GM19468 (cell line): ENCODE measurements at regions not wholly inside any gene's neighbourhood (a gene's known extent, or its start where the extent isn't known, plus 50 kb on each side); places are given as distances from the start of the nearest gene placed in this dataset.

ENCODE experiments used
- ATAC-seq: cut with Tn5 transposase; IDR thresholded peaks from one replicate; pipeline ENCODE4 v1.9.1; 2021; ENCODE audit warnings: mild to moderate bottlenecking, moderate library complexity, moderate number of reproducible peaks; ENCODE audit not compliant: unreplicated experiment; ENCODE audit errors: extremely low read depth

- ATAC-seq = no peak
These were observed 443.3 kb upstream of the FAT1 start for GRCh38 chr4:187166886-187167512.

GRCh38 chr4:187171706-187172339 is 448.2 kb upstream of the FAT1 start:
- ATAC-seq = no peak

- ATAC-seq = no peak
These were observed 448.7 kb upstream of the FAT1 start for GRCh38 chr4:187172340-187172761.

- ATAC-seq = no peak
These were observed 451.1 kb upstream of the FAT1 start for GRCh38 chr4:187174749-187175148.

GRCh38 chr4:187175197-187175596 is 451.5 kb upstream of the FAT1 start:
- ATAC-seq = no peak

GRCh38 chr4:187176261-187176910 is 452.7 kb upstream of the FAT1 start:
- ATAC-seq = no peak

- no peak for ATAC-seq
These were observed 454.4 kb upstream of the FAT1 start for GRCh38 chr4:187178084-187178483.

- no peak for ATAC-seq
These were observed 454.9 kb upstream of the FAT1 start for GRCh38 chr4:187178587-187178986.

- no peak for ATAC-seq
These were observed 455.7 kb upstream of the FAT1 start for GRCh38 chr4:187179086-187180058.

GRCh38 chr4:187181054-187181453 is 457.4 kb upstream of the FAT1 start:
- no peak for ATAC-seq

GRCh38 chr4:187183346-187183745 is 459.7 kb upstream of the FAT1 start:
- no peak for ATAC-seq

GRCh38 chr4:187183826-187184225 is 460.2 kb upstream of the FAT1 start:
- ATAC-seq = no peak

GRCh38 chr4:187184508-187184907 is 460.9 kb upstream of the FAT1 start:
- no peak for ATAC-seq

GRCh38 chr4:187188118-187188517 is 464.5 kb upstream of the FAT1 start:
- no peak for ATAC-seq

- no peak for ATAC-seq
These were observed 465.1 kb upstream of the FAT1 start for GRCh38 chr4:187188741-187189140.

- ATAC-seq = no peak
These were observed 466.7 kb upstream of the FAT1 start for GRCh38 chr4:187190390-187190789.

GRCh38 chr4:187191676-187192075 is 468.0 kb upstream of the FAT1 start:
- ATAC-seq = no peak

GRCh38 chr4:187192266-187192665 is 468.6 kb upstream of the FAT1 start:
- ATAC-seq = no peak

- no peak for ATAC-seq
These were observed 469.5 kb upstream of the FAT1 start for GRCh38 chr4:187193141-187193540.

- no peak for ATAC-seq
These were observed 480.8 kb upstream of the FAT1 start for GRCh38 chr4:187204389-187204918.
